NCI-H1930 (cell line): ENCODE measurements at regions not wholly inside any gene's neighbourhood (a gene's known extent, or its start where the extent isn't known, plus 50 kb on each side); places are given as distances from the start of the nearest gene placed in this dataset.
"Not testable (repeated sequence)": the region's sequence is repeated elsewhere in the genome, so short reads cannot be mapped to it uniquely, and the experiment has no call there.

Experiments used
- DNase-seq, 2 experiments: peaks; one replicate each; lab custom pipeline; 2025; lab: John Stamatoyannopoulos, UW

GRCh38 chr4:179116581-179116980 lies 1674.3 kb upstream of the AGA start:
- DNase-seq = no peak

DNA sequence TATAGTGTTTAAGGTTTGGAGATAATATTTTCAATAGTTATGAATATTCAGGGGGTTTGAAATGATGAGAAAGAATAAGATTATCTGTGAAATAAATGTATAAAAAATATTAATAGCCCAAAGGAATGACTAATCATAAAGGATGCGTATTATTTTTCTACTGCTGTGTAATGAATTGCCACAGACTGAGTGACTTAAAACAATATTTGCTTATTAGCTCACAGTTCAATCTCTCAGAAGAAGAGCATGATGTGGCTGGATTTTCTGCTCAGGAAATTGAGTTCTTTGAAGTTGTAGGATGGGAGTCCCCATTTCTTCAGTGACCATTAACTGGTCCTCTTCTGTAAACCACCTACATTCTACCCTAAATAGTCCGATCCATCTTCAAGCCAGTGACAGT lies 1680.8 kb upstream of the AGA start:
- DNase-seq = no peak

- DNase-seq = no peak
Observed at GRCh38 chr4:179124419-179124818, 1682.2 kb upstream of the AGA start.

- no peak for DNase-seq
Observed at GRCh38 chr4:179124957-179125356, 1682.7 kb upstream of the AGA start.

GRCh38 chr4:179125870-179126269 lies 1683.6 kb upstream of the AGA start:
- DNase-seq = no peak

GRCh38 chr4:179128299-179128698 lies 1686.1 kb upstream of the AGA start:
- DNase-seq = no peak

DNA sequence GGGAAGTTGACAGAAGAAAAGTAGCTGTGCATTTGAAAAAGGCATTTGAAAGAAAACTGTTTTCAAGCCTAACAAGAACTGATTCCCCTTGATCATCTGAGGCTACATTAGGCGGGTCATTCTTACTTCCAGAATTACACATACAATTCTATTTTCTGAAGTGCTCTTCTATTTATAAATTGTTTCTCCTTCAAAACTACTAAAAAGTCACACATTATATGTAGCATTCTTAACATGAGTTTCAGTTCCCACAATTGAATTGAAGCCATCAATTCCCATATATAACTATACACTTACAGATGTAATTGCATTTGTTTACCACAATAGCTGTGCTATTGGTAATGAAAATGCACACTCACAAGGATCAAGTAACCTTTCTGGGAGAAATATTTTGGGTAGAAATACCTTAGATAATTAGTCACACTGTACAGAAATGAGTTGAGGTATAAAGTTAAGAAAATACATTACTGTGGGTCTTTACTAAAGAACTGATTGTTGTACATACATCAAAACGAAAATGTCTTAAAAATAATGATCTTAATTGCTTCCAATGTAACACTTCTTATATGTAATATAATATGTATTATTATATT lies 1688.0 kb upstream of the AGA start:
- no peak for DNase-seq

GRCh38 chr4:179145746-179146525 lies 1703.7 kb upstream of the AGA start:
- no peak for DNase-seq

- no peak for DNase-seq
Observed at GRCh38 chr4:179151770-179152169, 1709.5 kb upstream of the AGA start.

- DNase-seq = no peak
Observed at GRCh38 chr4:179163147-179163546, 1720.9 kb upstream of the AGA start.

GRCh38 chr4:179164267-179164999 lies 1722.2 kb upstream of the AGA start:
- no peak for DNase-seq

GRCh38 chr4:179165000-179165738 lies 1722.9 kb upstream of the AGA start:
- DNase-seq = peak in 1 of 2 experiments; percentile 19

DNA sequence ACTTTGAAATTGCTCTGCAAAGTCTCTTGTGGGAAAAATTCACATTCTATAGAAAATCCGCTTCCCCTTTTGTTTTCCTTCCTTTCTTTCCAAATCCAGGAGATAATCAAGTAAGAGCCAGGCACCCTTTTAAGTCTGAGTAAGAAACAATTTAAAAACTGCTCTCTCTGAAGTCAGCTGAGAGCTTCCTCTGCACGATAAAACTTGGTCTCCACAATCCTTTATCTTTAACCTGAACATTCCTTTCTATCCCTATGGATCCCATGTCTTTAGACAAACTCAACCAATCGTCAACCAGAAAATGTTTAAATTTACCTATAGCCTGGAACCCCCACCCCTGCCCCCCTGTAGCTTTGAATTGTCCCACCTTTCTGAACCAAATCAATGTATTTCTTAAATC lies 1723.6 kb upstream of the AGA start:
- no peak for DNase-seq

DNA sequence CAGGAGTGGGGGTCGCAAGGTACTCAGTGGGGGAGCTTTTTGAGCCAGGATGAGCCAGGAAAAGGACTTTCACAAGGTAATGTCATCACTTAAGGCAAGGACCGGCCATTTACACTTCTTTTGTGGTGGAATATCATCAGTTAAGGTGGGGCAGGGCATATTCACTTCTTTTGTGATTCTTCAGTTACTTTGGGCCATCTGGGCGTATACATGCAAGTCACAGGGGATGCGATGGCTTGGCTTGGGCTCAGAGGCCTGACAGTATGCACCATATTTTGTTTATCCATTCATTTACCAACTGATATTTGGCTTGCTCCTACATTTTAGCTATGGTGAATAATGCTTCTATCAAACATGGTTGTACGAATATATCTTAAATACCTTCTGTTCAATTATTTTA lies 1728.1 kb upstream of the AGA start:
- not testable (repeated sequence) for DNase-seq

- no peak for DNase-seq
Observed at GRCh38 chr4:179182741-179183140, 1740.5 kb upstream of the AGA start.

- DNase-seq = no peak
Observed at GRCh38 chr4:179195887-179196286, 1753.7 kb upstream of the AGA start.

DNA sequence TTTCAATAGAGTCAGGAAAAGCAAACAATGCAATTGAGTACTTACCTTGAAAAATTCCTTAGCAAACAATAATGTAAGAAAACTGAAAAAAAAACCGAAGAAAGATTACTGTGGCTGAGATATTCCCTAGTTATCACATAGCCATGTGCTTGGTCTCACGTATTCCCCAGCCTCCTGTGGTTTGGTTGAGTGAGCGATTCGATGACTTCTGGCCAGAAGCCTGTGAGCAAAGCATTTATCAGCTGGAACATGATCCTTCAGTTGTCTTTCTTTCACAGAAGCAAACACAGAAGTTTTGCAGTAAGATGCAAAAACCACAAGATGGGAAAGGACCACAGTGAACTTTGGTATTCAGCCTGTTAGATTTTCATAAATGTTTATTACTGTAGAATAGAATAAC lies 1754.3 kb upstream of the AGA start:
- no peak for DNase-seq

- no peak for DNase-seq
Observed at GRCh38 chr4:179200681-179201080, 1758.4 kb upstream of the AGA start.

GRCh38 chr4:179225594-179225993 lies 1783.4 kb upstream of the AGA start:
- DNase-seq = no peak

- DNase-seq = no peak
Observed at GRCh38 chr4:179248821-179249220, 1806.6 kb upstream of the AGA start.

GRCh38 chr4:179268791-179269190 lies 1826.6 kb upstream of the AGA start:
- DNase-seq = no peak

DNA sequence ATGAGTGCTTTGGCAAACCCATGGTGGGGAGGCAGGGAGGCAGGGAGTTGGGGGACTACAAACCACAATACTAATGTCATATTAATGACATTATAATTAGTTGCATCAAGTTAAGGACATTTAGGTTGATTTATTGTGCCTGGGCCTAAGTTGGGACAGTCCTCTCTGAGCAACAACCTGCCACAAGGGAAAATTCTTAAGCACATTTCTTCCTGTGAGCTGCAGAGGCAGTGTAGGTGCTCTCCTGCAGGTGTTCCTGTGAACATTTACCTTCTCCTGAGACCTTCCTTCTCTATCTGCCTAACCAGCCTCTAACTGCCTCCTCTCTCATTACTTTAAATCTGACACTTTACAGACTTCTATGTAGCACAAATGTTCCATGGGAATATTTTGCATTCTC lies 1830.0 kb upstream of the AGA start:
- DNase-seq = no peak
